ENCODE measurements at regions not wholly inside any gene's neighbourhood (a gene's known extent, or its start where the extent isn't known, plus 50 kb on each side); places are given as distances from the start of the nearest gene placed in this dataset.

- no peak for TF ChIP-seq POLR2A (IDR thresholded peaks at IDR 0.05)
- TF ChIP-seq, protein P1, sequence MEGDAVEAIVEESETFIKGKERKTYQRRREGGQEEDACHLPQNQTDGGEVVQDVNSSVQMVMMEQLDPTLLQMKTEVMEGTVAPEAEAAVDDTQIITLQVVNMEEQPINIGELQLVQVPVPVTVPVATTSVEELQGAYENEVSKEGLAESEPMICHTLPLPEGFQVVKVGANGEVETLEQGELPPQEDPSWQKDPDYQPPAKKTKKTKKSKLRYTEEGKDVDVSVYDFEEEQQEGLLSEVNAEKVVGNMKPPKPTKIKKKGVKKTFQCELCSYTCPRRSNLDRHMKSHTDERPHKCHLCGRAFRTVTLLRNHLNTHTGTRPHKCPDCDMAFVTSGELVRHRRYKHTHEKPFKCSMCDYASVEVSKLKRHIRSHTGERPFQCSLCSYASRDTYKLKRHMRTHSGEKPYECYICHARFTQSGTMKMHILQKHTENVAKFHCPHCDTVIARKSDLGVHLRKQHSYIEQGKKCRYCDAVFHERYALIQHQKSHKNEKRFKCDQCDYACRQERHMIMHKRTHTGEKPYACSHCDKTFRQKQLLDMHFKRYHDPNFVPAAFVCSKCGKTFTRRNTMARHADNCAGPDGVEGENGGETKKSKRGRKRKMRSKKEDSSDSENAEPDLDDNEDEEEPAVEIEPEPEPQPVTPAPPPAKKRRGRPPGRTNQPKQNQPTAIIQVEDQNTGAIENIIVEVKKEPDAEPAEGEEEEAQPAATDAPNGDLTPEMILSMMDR (IDR thresholded peaks at IDR 0.05), result no peak
These were observed 253.7 kb upstream of the THUMPD2 start for GRCh38 chr2:40032650-40033319.
